H1 (cell line): ENCODE measurements at regions not wholly inside any gene's neighbourhood (a gene's known extent, or its start where the extent isn't known, plus 50 kb on each side); places are given as distances from the start of the nearest gene placed in this dataset.

Experiments used
- CTCF ChIA-PET: fragments of 300-600 bp; sonication (Branson Sonifier 250); formaldehyde crosslinking; loops from one replicate; lab custom pipeline; 2021; ENCODE audit not compliant: partially characterized antibody; lab: Charles Lee
- POLR2A ChIA-PET: fragments of 300-600 bp; sonication (Branson Sonifier 250); formaldehyde crosslinking; loops from one replicate; lab custom pipeline; 2021; ENCODE audit warnings: inconsistent platforms; ENCODE audit not compliant: partially characterized antibody; lab: Charles Lee
- DNase-seq, 2 experiments: peaks; one replicate each; pipeline versions ENCODE4 v3.0.0 to v3.0.0-alpha.2; 2010 to 2022; ENCODE audit warnings: low spot score in 2 of 2, low read depth in 1 of 2, mixed read lengths in 1 of 2
- FAIRE-seq: peaks from 2 replicates; lab custom pipeline; 2011; peaks lifted over from hg19 to GRCh38; lab: Jason Lieb, UNC
- H2AFZ ChIP-seq: 2 replicates; pipeline ENCODE4 v1.8.1; 2012; ENCODE audit warnings: low read length, inconsistent platforms
- H2AK5ac ChIP-seq: 2 replicates; pipeline ENCODE4 v1.6.1; 2013; ENCODE audit warnings: low read depth, low read length
- H2BK120ac ChIP-seq: replicated peaks from 2 replicates; pipeline ENCODE3; 2013; ENCODE audit warnings: low read depth, low read length, inconsistent platforms
- H2BK12ac ChIP-seq: 2 replicates; pipeline ENCODE4 v1.6.1; 2013; ENCODE audit warnings: low read depth, low read length
- H2BK15ac ChIP-seq: 2 replicates; pipeline ENCODE4 v1.6.1; 2013; ENCODE audit warnings: low read length
- H2BK20ac ChIP-seq: 2 replicates; pipeline ENCODE4 v1.6.1; 2013; ENCODE audit warnings: low read length
- H2BK5ac ChIP-seq: 2 replicates; pipeline ENCODE4 v1.6.1; 2013; ENCODE audit warnings: low read depth, low read length
- H3K14ac ChIP-seq: 2 replicates; pipeline ENCODE4 v1.6.1; 2013; ENCODE audit warnings: inconsistent platforms; ENCODE audit not compliant: insufficient read length
- H3K18ac ChIP-seq: 2 replicates; pipeline ENCODE4 v1.6.1; 2013; ENCODE audit warnings: low read length; ENCODE audit errors: extremely low read depth
- H3K23ac ChIP-seq: 2 replicates; pipeline ENCODE4 v1.6.1; 2013; ENCODE audit warnings: inconsistent platforms; ENCODE audit not compliant: insufficient read length
- H3K23me2 ChIP-seq: 2 replicates; pipeline ENCODE4 v1.6.1; 2013; ENCODE audit warnings: low read depth, low read length
- H3K27ac ChIP-seq: 2 replicates; pipeline ENCODE4 v1.6.1; 2011; ENCODE audit warnings: low read depth, low read length, inconsistent platforms
- H3K27me3 ChIP-seq, 4 experiments: replicated peaks in 1 of 4; 1 replicate in 1 of 4; 2 replicates in 3 of 4; pipeline versions ENCODE4 v1.6.1 to v1.8.1; 2011 to 2013; ENCODE audit warnings: low read length in 3 of 4, mild to moderate bottlenecking in 3 of 4, inconsistent platforms in 2 of 4, mixed read lengths in 2 of 4, moderate library complexity in 1 of 4; ENCODE audit not compliant: control insufficient read depth in 3 of 4, insufficient read depth in 3 of 4; ENCODE audit errors: extremely low read depth in 1 of 4
- H3K36me3 ChIP-seq, 4 experiments: 2 replicates each; pipeline versions ENCODE4 v1.6.1 to v1.8.1; 2011 to 2013; ENCODE audit warnings: mild to moderate bottlenecking in 4 of 4, low read length in 3 of 4, moderate library complexity in 2 of 4, control low read depth in 1 of 4, inconsistent platforms in 1 of 4; ENCODE audit not compliant: insufficient read depth in 4 of 4, control insufficient read depth in 2 of 4
- H3K4ac ChIP-seq: replicated peaks from 2 replicates; pipeline ENCODE3; 2013; ENCODE audit warnings: low read length, low read depth, mixed read lengths, inconsistent platforms; ENCODE audit not compliant: insufficient read length
- H3K4me1 ChIP-seq, 4 experiments: replicated peaks in 1 of 4; 1 replicate in 1 of 4; 2 replicates in 3 of 4; pipeline versions ENCODE4 v1.6.1 to v1.8.1; 2011 to 2013; ENCODE audit warnings: low read length in 3 of 4, inconsistent platforms in 2 of 4, mixed read lengths in 1 of 4; ENCODE audit not compliant: insufficient read depth in 4 of 4, control insufficient read depth in 3 of 4
- H3K4me2 ChIP-seq, 2 experiments: 2 replicates each; pipeline versions ENCODE4 v1.6.1 to v1.8.1; 2011 to 2013; ENCODE audit warnings: low read depth in 2 of 2, low read length in 2 of 2, control low read depth in 1 of 2, inconsistent platforms in 1 of 2, mild to moderate bottlenecking in 1 of 2; ENCODE audit not compliant: insufficient read depth in 1 of 2
- H3K4me3 ChIP-seq, 4 experiments: fragments of 200-600, 300-600 bp in 1 of 4; sonication (generic), shearing (Covaris generic), sonication (Bioruptor Twin) in 1 of 4; 2 replicates each; pipeline versions ENCODE4 v1.5.1 to v1.8.1; 2011 to 2016; ENCODE audit warnings: low read length in 4 of 4, low read depth in 3 of 4, control low read depth in 2 of 4, inconsistent platforms in 2 of 4, mild to moderate bottlenecking in 2 of 4, mixed read lengths in 1 of 4, moderate library complexity in 1 of 4; ENCODE audit not compliant: insufficient read depth in 2 of 4; ENCODE audit errors: extremely low read depth in 1 of 4
- H3K56ac ChIP-seq: replicated peaks from 2 replicates; pipeline ENCODE3; 2013; ENCODE audit warnings: low read depth, mild to moderate bottlenecking, mixed read lengths, low read length, inconsistent platforms; ENCODE audit not compliant: insufficient read length
- H3K79me1 ChIP-seq: 2 replicates; pipeline ENCODE4 v1.6.1; 2013; ENCODE audit warnings: low read depth, low read length, control low read depth
- H3K79me2 ChIP-seq, 2 experiments: 2 replicates each; pipeline versions ENCODE4 v1.6.1 to v1.8.1; 2012 to 2013; ENCODE audit warnings: low read length in 2 of 2, mild to moderate bottlenecking in 2 of 2, inconsistent platforms in 1 of 2; ENCODE audit not compliant: insufficient read depth in 2 of 2, control insufficient read depth in 1 of 2
- H3K9ac ChIP-seq, 4 experiments: replicated peaks in 1 of 4; 1 replicate in 1 of 4; 2 replicates in 3 of 4; pipeline versions ENCODE4 v1.6.1 to v1.8.1; 2011 to 2013; ENCODE audit warnings: low read depth in 3 of 4, low read length in 3 of 4, control low read depth in 2 of 4, mild to moderate bottlenecking in 2 of 4, moderate library complexity in 2 of 4, inconsistent platforms in 1 of 4; ENCODE audit errors: extremely low read depth in 1 of 4
- H3K9me3 ChIP-seq, 2 experiments: 2 replicates each; pipeline versions ENCODE4 v1.6.1 to v1.8.1; 2012 to 2013; ENCODE audit warnings: mild to moderate bottlenecking in 2 of 2, moderate library complexity in 2 of 2, control low read depth in 1 of 2, inconsistent platforms in 1 of 2, low read depth in 1 of 2, low read length in 1 of 2, mixed read lengths in 1 of 2; ENCODE audit not compliant: insufficient read depth in 2 of 2
- H4K20me1 ChIP-seq, 2 experiments: replicated peaks in 1 of 2; 2 replicates each; pipeline versions ENCODE3 to v1.8.1; 2011 to 2013; ENCODE audit warnings: inconsistent platforms in 2 of 2, low read length in 2 of 2, mild to moderate bottlenecking in 1 of 2; ENCODE audit not compliant: insufficient read depth in 2 of 2, control insufficient read depth in 1 of 2
- H4K5ac ChIP-seq: 2 replicates; pipeline ENCODE4 v1.6.1; 2013; ENCODE audit warnings: low read length, low read depth, mixed read lengths, inconsistent platforms; ENCODE audit not compliant: insufficient read length
- H4K8ac ChIP-seq: 2 replicates; pipeline ENCODE4 v1.8.0; 2013; ENCODE audit warnings: mild to moderate bottlenecking, moderate library complexity, low read length, inconsistent platforms; ENCODE audit not compliant: insufficient read depth; ENCODE audit errors: extremely low read depth
- H4K91ac ChIP-seq: replicated peaks from 2 replicates; pipeline ENCODE3; 2013; ENCODE audit warnings: low read length, mixed read lengths, inconsistent platforms; ENCODE audit not compliant: insufficient read length
- ATF3 ChIP-seq: IDR thresholded peaks from 2 replicates; pipeline ENCODE4 v1.6.1; 2011; ENCODE audit warnings: low read depth, mild to moderate bottlenecking, low read length; ENCODE audit not compliant: insufficient read depth
- BCL11A ChIP-seq, 2 experiments: IDR thresholded peaks; one replicate each; pipeline ENCODE4 v1.6.1; 2011; ENCODE audit warnings: low read depth in 2 of 2, low read length in 2 of 2, mild to moderate bottlenecking in 2 of 2
- EP300 ChIP-seq, 2 experiments: IDR thresholded peaks; 1 replicate in 1 of 2; 2 replicates in 1 of 2; pipeline ENCODE4 v1.6.1; 2011 to 2012; ENCODE audit warnings: low read depth in 2 of 2, low read length in 2 of 2, mild to moderate bottlenecking in 2 of 2, borderline replicate concordance in 1 of 2, inconsistent platforms in 1 of 2, moderate library complexity in 1 of 2
- JUN ChIP-seq: IDR thresholded peaks from 2 replicates; pipeline ENCODE4 v1.6.1; 2011; ENCODE audit warnings: low read depth, mild to moderate bottlenecking, improper control_type of control experiment, low read length
- RNF2 ChIP-seq: fragments of 200-900, 300-1000 bp; sonication (generic); IDR thresholded peaks from 2 replicates; pipeline ENCODE4 v1.7.1; 2016; ENCODE audit warnings: borderline replicate concordance, low read depth, mild to moderate bottlenecking, antibody characterized with exemption, low read length; ENCODE audit not compliant: poor library complexity, severe bottlenecking; ENCODE audit errors: missing control alignments
- RXRA ChIP-seq: IDR thresholded peaks from 2 replicates; pipeline ENCODE4 v1.6.1; 2011; ENCODE audit warnings: low read depth, mild to moderate bottlenecking, low read length, moderate library complexity; ENCODE audit not compliant: insufficient read depth
- SIRT6 ChIP-seq: IDR thresholded peaks from one replicate; pipeline ENCODE4 v1.7.1; 2012; ENCODE audit warnings: low read length, inconsistent platforms
- SP1 ChIP-seq: IDR thresholded peaks from 2 replicates; pipeline ENCODE4 v1.6.1; 2011; ENCODE audit warnings: low read depth, low read length
- TAF1 ChIP-seq: IDR thresholded peaks from 2 replicates; pipeline ENCODE4 v1.6.1; 2011; ENCODE audit warnings: mild to moderate bottlenecking, low read depth, low read length
- TBP ChIP-seq: IDR thresholded peaks from 2 replicates; pipeline ENCODE4 v1.6.1; 2011; ENCODE audit warnings: low read depth, low read length, improper control_type of control experiment
- YY1 ChIP-seq: IDR thresholded peaks from 2 replicates; pipeline ENCODE4 v1.6.1; 2011; ENCODE audit warnings: low read depth, mild to moderate bottlenecking, low read length
- WGBS, 2 experiments: shearing (Covaris generic) in 1 of 2; methylation state at CpG; one replicate each; pipeline versions ENCODE4 v1.1.6 to v1.1.7; 2013 to 2015; ENCODE audit warnings: low lambda C conversion rate in 2 of 2, mixed read lengths in 2 of 2, inconsistent platforms in 1 of 2, low coverage in 1 of 2, missing lambda C conversion rate in 1 of 2; ENCODE audit not compliant: insufficient replicate concordance in 2 of 2, insufficient coverage in 1 of 2, insufficient read length in 1 of 2; ENCODE audit errors: extremely low coverage in 1 of 2, missing lambda C conversion rate in 1 of 2; 5-methylcytosine and 5-hydroxymethylcytosine counted together

GRCh38 chr9:1201901-1202300, 151.7 kb downstream of the DMRT2 start:
- ChIA-PET CTCF (no interaction called here), POLR2A (no interaction called here)
- Histone ChIP-seq H3K79me2 (no peaks in the 10 kb centered on the region), H3K9ac (no peak overlapping the region), H3K9me3 (peaks cover 60 to 83% of the 10 kb centered on the region in 2 experiments), H2AFZ (no peak overlapping the region), H3K4me2 (no peak overlapping the region), H3K4ac (no peak overlapping the region), H2BK120ac (no peak overlapping the region), H3K4me3 (no peak overlapping the region), H2BK15ac (no peak overlapping the region), H2AK5ac (no peak overlapping the region), H2BK5ac (no peak overlapping the region), H3K23me2 (no peaks in the 10 kb centered on the region), H2BK20ac (no peak overlapping the region), H3K18ac (no peak overlapping the region), H4K8ac (no peak overlapping the region), H3K14ac (no peak overlapping the region), H3K23ac (no peak overlapping the region), H3K36me3 (no peaks in the 10 kb centered on the region), H3K56ac (no peak overlapping the region), H3K27ac (no peak overlapping the region), H3K4me1 (no peaks in the 10 kb centered on the region), H4K91ac (no peak overlapping the region), H3K27me3 (no peaks in the 10 kb centered on the region), H3K79me1 (no peaks in the 10 kb centered on the region), H4K5ac (no peak overlapping the region), H2BK12ac (no peak overlapping the region), H4K20me1 (no peaks in the 10 kb centered on the region)
- DNase-seq: no peak
- 72% methylated on average over 8 of the region's 8 CpGs; no CpG with 5 or more reads in 1 of the 2 experiments for WGBS, 2 experiments
- TF ChIP-seq RXRA (no peak), SIRT6 (no peak), JUN (no peak), TAF1 (no peak), BCL11A (IDR thresholded peaks at IDR 0.05; ENCODE audit: low read depth in 2 of 2, low read length in 2 of 2) (no peak), EP300 (IDR thresholded peaks at IDR 0.05; ENCODE audit: borderline replicate concordance in 1 of 2, low read depth in 2 of 2, low read length in 2 of 2) (no peak), TBP (no peak), RNF2 (no peak), YY1 (no peak), SP1 (no peak), ATF3 (no peak)
- FAIRE-seq: no peak
